OCI-LY7 (cell line): ENCODE measurements at regions not wholly inside any gene's neighbourhood (a gene's known extent, or its start where the extent isn't known, plus 50 kb on each side); places are given as distances from the start of the nearest gene placed in this dataset.

Experiments used
- BruUV-seq: library from RNA; stranded (reverse); fragments of 400-500 nt; replicated peaks from 2 replicates; lab custom pipeline; 2021; lab: Mats Ljungman, UMichigan
- CTCF ChIA-PET: fragments of 300-600 bp; sonication (Branson Sonifier 250); formaldehyde crosslinking; loops from one replicate; lab custom pipeline; 2022; ENCODE audit warnings: antibody characterized with exemption; ENCODE audit not compliant: unreplicated experiment; lab: Charles Lee
- POLR2A ChIA-PET: fragments of 300-600 bp; sonication (Branson Sonifier 250); formaldehyde crosslinking; loops from one replicate; lab custom pipeline; 2022; ENCODE audit warnings: antibody characterized with exemption; lab: Charles Lee
- DNase-seq: peaks from one replicate; pipeline ENCODE4 v3.0.0-alpha.2; 2015; ENCODE audit warnings: low spot score
- H2AFZ ChIP-seq: fragments of 200-600 bp; sonication (generic), shearing (Covaris generic); 2 replicates; pipeline ENCODE4 v1.6.1; 2014; ENCODE audit warnings: mild to moderate bottlenecking, antibody characterized with exemption, low read length, moderate library complexity
- H3K27ac ChIP-seq: fragments of 200-600 bp; sonication (generic); 2 replicates; pipeline ENCODE4 v1.5.1; 2014; ENCODE audit warnings: mixed run types, low read depth, mild to moderate bottlenecking, moderate library complexity, low read length, inconsistent platforms; ENCODE audit not compliant: poor library complexity, severe bottlenecking
- H3K36me3 ChIP-seq: fragments of 200-600 bp; sonication (generic); 2 replicates; pipeline ENCODE4 v1.6.1; 2014; ENCODE audit warnings: mild to moderate bottlenecking, antibody characterized with exemption, low read length, moderate library complexity, mixed read lengths; ENCODE audit not compliant: insufficient read depth
- H3K4me1 ChIP-seq: fragments of 200-600 bp; sonication (generic); 2 replicates; pipeline ENCODE4 v1.5.1; 2014; ENCODE audit warnings: mild to moderate bottlenecking, low read length; ENCODE audit not compliant: insufficient read depth, poor library complexity, severe bottlenecking
- H3K4me2 ChIP-seq: fragments of 200-600 bp; sonication (generic); 2 replicates; pipeline ENCODE4 v1.6.1; 2014; ENCODE audit warnings: mild to moderate bottlenecking, low read length
- H3K4me3 ChIP-seq: fragments of 200-600 bp; sonication (generic); 2 replicates; pipeline ENCODE4 v1.5.1; 2014; ENCODE audit warnings: mild to moderate bottlenecking, low read depth, low read length; ENCODE audit not compliant: poor library complexity, severe bottlenecking
- H3K79me2 ChIP-seq: fragments of 200-600 bp; sonication (generic); 2 replicates; pipeline ENCODE4 v1.6.1; 2016; ENCODE audit warnings: low read depth, mild to moderate bottlenecking, low read length, moderate library complexity, mixed read lengths; ENCODE audit not compliant: insufficient read depth
- H3K9me2 ChIP-seq: fragments of 200-600 bp; sonication (generic); 2 replicates; pipeline ENCODE4 v1.6.1; 2016; ENCODE audit warnings: mild to moderate bottlenecking, low read length, mixed read lengths; ENCODE audit not compliant: insufficient read depth
- H3K9me3 ChIP-seq: fragments of 200-600 bp; sonication (generic); 2 replicates; pipeline ENCODE4 v1.6.1; 2014; ENCODE audit warnings: mild to moderate bottlenecking, mixed run types, low read length, mixed read lengths
- H4K20me1 ChIP-seq: fragments of 200-600 bp; sonication (generic); 2 replicates; pipeline ENCODE4 v1.6.1; 2014; ENCODE audit warnings: mild to moderate bottlenecking, antibody characterized with exemption, low read length, moderate library complexity, mixed read lengths; ENCODE audit not compliant: insufficient read depth
- EZH2phosphoT487 ChIP-seq: fragments of 200-600 bp; sonication (generic); IDR thresholded peaks from 2 replicates; pipeline ENCODE4 v1.6.1; 2018; ENCODE audit warnings: low read depth, borderline replicate concordance, mild to moderate bottlenecking, mixed run types, antibody characterized with exemption, low read length, moderate library complexity, mixed read lengths
- intact Hi-C: fragments of 100-400 bp; cut with micrococcal nuclease; formaldehyde crosslinking; loops from one replicate; pipeline ENCODE4 v1.10.0; 2022; ENCODE audit not compliant: unreplicated experiment
- TF ChIP-seq, protein P1 (sequence below): fragments of 200-600 bp; sonication (generic); conservative IDR thresholded peaks from 2 replicates; pipeline ENCODE4 v1.5.1; 2014; ENCODE audit warnings: mild to moderate bottlenecking, antibody characterized with exemption, low read length, moderate library complexity, mixed read lengths

DNA sequence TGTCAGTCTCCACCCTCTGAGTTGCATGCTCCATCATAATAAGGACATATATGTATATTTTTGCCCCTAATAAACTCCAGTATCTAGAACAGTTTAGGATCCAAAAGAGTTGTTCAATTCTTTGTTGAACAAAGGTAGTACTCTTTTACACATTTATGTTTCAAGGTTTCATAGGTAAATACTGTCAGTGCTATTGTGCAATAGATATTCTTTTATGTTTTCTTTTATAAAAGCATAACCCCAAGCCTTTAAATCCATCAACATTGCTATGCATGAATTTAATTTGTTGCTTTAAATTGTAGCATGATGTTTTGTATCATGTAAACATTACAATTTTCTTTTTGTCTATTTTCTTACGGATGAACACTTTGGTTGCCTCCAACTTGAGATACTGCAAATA is 469.7 kb upstream of the COBL start:
- Histone ChIP-seq H3K4me3 (no peak overlapping the region), H2AFZ (no peak overlapping the region), H3K9me2 (no peaks in the 10 kb centered on the region), H3K9me3 (no peaks in the 10 kb centered on the region), H3K4me2 (no peak overlapping the region; the same call in 1 of the 2 replicates), H3K36me3 (no peaks in the 10 kb centered on the region), H3K27ac (no peak overlapping the region), H3K79me2 (no peaks in the 10 kb centered on the region), H4K20me1 (no peaks in the 10 kb centered on the region), H3K4me1 (no peaks in the 10 kb centered on the region)
- intact Hi-C loops: no loop called here
- CTCF ChIA-PET: no interaction called here
- no TSS peak for BruUV-seq
- POLR2A ChIA-PET: interaction anchor here (0.6 kb wide), 1 partner anchor 16 kb away, joined by 3 read pairs; no protein-coding TSS in a partner anchor
- no peak for DNase-seq
- TF ChIP-seq, protein P1, sequence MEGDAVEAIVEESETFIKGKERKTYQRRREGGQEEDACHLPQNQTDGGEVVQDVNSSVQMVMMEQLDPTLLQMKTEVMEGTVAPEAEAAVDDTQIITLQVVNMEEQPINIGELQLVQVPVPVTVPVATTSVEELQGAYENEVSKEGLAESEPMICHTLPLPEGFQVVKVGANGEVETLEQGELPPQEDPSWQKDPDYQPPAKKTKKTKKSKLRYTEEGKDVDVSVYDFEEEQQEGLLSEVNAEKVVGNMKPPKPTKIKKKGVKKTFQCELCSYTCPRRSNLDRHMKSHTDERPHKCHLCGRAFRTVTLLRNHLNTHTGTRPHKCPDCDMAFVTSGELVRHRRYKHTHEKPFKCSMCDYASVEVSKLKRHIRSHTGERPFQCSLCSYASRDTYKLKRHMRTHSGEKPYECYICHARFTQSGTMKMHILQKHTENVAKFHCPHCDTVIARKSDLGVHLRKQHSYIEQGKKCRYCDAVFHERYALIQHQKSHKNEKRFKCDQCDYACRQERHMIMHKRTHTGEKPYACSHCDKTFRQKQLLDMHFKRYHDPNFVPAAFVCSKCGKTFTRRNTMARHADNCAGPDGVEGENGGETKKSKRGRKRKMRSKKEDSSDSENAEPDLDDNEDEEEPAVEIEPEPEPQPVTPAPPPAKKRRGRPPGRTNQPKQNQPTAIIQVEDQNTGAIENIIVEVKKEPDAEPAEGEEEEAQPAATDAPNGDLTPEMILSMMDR: no peak
- TF ChIP-seq EZH2phosphoT487: no peak

DNA sequence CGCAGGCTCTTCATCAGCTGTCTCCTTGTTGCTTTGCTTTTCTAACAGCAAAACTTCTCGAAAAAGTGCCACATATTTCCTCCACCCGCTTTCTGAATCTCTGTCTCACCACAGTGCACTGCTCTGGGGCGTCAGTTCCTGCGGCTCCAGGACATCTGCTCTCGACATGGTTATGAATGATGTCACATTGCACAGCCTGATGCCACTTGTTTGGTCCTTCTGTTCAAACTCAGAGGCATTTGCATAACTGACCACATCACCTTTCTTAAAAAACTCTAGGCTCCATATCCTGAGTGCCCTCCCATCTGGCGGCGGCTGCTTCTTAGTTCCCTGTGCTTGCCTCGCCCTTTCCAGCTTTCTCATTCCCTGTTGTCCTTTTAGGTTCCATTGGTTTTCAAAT is 469.3 kb upstream of the COBL start:
- Histone ChIP-seq H4K20me1 (no peaks in the 10 kb centered on the region), H3K27ac (no peak overlapping the region), H3K4me3 (no peak overlapping the region), H3K9me3 (no peaks in the 10 kb centered on the region), H3K4me1 (no peaks in the 10 kb centered on the region), H2AFZ (no peak overlapping the region), H3K79me2 (no peaks in the 10 kb centered on the region), H3K4me2 (no peak overlapping the region; the same call in 1 of the 2 replicates), H3K36me3 (no peaks in the 10 kb centered on the region), H3K9me2 (no peaks in the 10 kb centered on the region)
- no TSS peak for BruUV-seq
- DNase-seq: no peak
- POLR2A ChIA-PET: interaction anchor here (0.6 kb wide), 1 partner anchor 16 kb away, joined by 3 read pairs; no protein-coding TSS in a partner anchor
- intact Hi-C loops: no loop called here
- TF ChIP-seq, protein P1: no peak
- CTCF ChIA-PET: no interaction called here

DNA sequence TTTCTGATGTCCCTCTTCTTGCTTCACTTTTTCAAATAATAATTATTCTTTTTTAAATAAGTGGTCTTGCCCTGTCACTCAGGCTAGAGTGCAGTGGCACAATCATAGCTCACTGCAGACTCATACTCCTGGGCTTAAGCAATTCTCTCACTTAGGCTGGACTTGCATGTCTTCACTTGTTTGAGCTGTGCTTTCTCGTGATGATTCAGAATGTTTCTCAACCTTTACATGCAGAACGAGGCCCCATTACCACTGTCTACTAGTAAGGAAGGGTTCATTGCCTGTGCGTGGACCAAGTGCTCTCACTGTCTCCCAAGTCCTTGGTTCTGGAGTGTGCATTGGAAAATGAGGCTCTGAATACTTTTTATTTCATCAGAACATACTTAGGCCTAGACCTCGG is 468.6 kb upstream of the COBL start:
- intact Hi-C loops: no loop called here
- H3K27ac ChIP-seq: no peak overlapping the region
- no peak overlapping the region for H2AFZ ChIP-seq
- H3K36me3 ChIP-seq: no peaks in the 10 kb centered on the region
- CTCF ChIA-PET: no interaction called here
- H3K4me2 ChIP-seq: peak overlapping the region; percentile 36; the same call in 1 of the 2 replicates
- TF ChIP-seq, protein P1: no peak
- TF ChIP-seq EZH2phosphoT487: no peak
- POLR2A ChIA-PET: no interaction called here
- no peaks in the 10 kb centered on the region for H3K4me1 ChIP-seq
- no peaks in the 10 kb centered on the region for H3K79me2 ChIP-seq
- H3K4me3 ChIP-seq: no peak overlapping the region
- H3K9me3 ChIP-seq: no peaks in the 10 kb centered on the region
- DNase-seq: no peak
- BruUV-seq: no TSS peak
- no peaks in the 10 kb centered on the region for H3K9me2 ChIP-seq
- no peaks in the 10 kb centered on the region for H4K20me1 ChIP-seq
